ENCODE measurements at regions not wholly inside any gene's neighbourhood (a gene's known extent, or its start where the extent isn't known, plus 50 kb on each side); places are given as distances from the start of the nearest gene placed in this dataset.

GRCh38 chr12:89875809-89876208 lies 167.2 kb upstream of the ATP2B1 start:
- Histone ChIP-seq H3K27ac (ENCODE audit: insufficient read length, low read depth, low read length) (no peak overlapping the region), H3K79me1 (ENCODE audit: insufficient read depth, low read depth, low read length, poor library complexity, severe bottlenecking) (no peaks in the 10 kb centered on the region), H3K56ac (ENCODE audit: insufficient read length, low read depth, low read length) (no peak overlapping the region), H3K9ac (ENCODE audit: extremely low read depth, insufficient read length, low read length) (no peak overlapping the region), H4K20me1 (ENCODE audit: control insufficient read depth, insufficient read depth, insufficient read length) (no peaks in the 10 kb centered on the region), H3K14ac (ENCODE audit: insufficient read depth, low read length) (no peak overlapping the region), H3K4me1 (ENCODE audit: insufficient read depth, low read length) (peaks cover 4% of the 10 kb centered on the region), H2BK20ac (ENCODE audit: low read depth, low read length, poor library complexity, severe bottlenecking) (no peak overlapping the region), H3K27me3 (ENCODE audit: insufficient read depth, low read length) (no peaks in the 10 kb centered on the region), H2AFZ (ENCODE audit: low read length) (no peak overlapping the region), H3K9me3 (ENCODE audit: control insufficient read depth, low read depth, low read length) (no peaks in the 10 kb centered on the region), H2BK12ac (ENCODE audit: insufficient read length, low read depth, low read length) (no peak overlapping the region), H3T11ph (ENCODE audit: low read length) (no peak overlapping the region), H2BK120ac (ENCODE audit: low read depth, low read length, poor library complexity, severe bottlenecking) (no peak overlapping the region), H2AK5ac (ENCODE audit: insufficient read length, low read length) (no peak overlapping the region), H4K8ac (replicated peaks; ENCODE audit: insufficient read length, low read depth, low read length) (no peak overlapping the region), H3K4me2 (ENCODE audit: insufficient read depth, insufficient read length, low read length) (no peak overlapping the region), H2BK5ac (ENCODE audit: insufficient read length, low read length) (no peak overlapping the region), H3K18ac (ENCODE audit: insufficient read length, low read depth, low read length) (no peak overlapping the region), H3K79me2 (ENCODE audit: insufficient read depth, low read length) (no peaks in the 10 kb centered on the region), H4K5ac (ENCODE audit: insufficient read length, low read depth, low read length) (no peak overlapping the region), H3K23ac (ENCODE audit: insufficient read length, low read depth, low read length) (no peak overlapping the region), H3K4ac (ENCODE audit: low read depth, low read length) (no peak overlapping the region), H2BK15ac (ENCODE audit: low read depth, low read length) (no peak overlapping the region), H3K23me2 (ENCODE audit: insufficient read length, low read depth, low read length, poor library complexity, severe bottlenecking) (no peaks in the 10 kb centered on the region), H4K91ac (ENCODE audit: insufficient read length, low read depth, low read length) (no peak overlapping the region)
- Mint-ChIP-seq H3K9me3 (peaks cover 3 to 6% of the 10 kb centered on the region in 2 experiments; a peak in 4 of 5 replicates), H3K27me3 (ENCODE audit: low read depth) (no peaks in the 10 kb centered on the region), H3K36me3 (ENCODE audit: insufficient read depth in 1 of 3, low read depth in 3 of 3) (peaks cover 0 to 4% (median 0%) of the 10 kb centered on the region in 3 experiments; a peak in 2 of 7 replicates), H3K27ac (no peak overlapping the region), H3K4me1 (peaks cover 4 to 7% of the 10 kb centered on the region in 2 experiments), H3K4me3 (no peak overlapping the region)
- no peak for DNase-seq
- TF ChIP-seq CTCF (conservative IDR thresholded peaks at IDR 0.05), result no peak
- WGBS (ENCODE audit: extremely low coverage, insufficient read length, low lambda C conversion rate), result no CpG with 5 or more reads among the region's 1 CpG

Data from H9 (cell line).